ENCODE measurements at regions not wholly inside any gene's neighbourhood (a gene's known extent, or its start where the extent isn't known, plus 50 kb on each side); places are given as distances from the start of the nearest gene placed in this dataset.

GRCh38 chr1:84755216-84755615 lies 65.0 kb upstream of the SSX2IP start:
- TF ChIP-seq, protein P1, sequence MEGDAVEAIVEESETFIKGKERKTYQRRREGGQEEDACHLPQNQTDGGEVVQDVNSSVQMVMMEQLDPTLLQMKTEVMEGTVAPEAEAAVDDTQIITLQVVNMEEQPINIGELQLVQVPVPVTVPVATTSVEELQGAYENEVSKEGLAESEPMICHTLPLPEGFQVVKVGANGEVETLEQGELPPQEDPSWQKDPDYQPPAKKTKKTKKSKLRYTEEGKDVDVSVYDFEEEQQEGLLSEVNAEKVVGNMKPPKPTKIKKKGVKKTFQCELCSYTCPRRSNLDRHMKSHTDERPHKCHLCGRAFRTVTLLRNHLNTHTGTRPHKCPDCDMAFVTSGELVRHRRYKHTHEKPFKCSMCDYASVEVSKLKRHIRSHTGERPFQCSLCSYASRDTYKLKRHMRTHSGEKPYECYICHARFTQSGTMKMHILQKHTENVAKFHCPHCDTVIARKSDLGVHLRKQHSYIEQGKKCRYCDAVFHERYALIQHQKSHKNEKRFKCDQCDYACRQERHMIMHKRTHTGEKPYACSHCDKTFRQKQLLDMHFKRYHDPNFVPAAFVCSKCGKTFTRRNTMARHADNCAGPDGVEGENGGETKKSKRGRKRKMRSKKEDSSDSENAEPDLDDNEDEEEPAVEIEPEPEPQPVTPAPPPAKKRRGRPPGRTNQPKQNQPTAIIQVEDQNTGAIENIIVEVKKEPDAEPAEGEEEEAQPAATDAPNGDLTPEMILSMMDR (IDR thresholded peaks at IDR 0.05; ENCODE audit: unreplicated experiment in 3 of 3) = no peak
- Mint-ChIP-seq H3K27ac (no peak overlapping the region), H3K27me3 (ENCODE audit: low read depth) (peaks cover 4% of the 10 kb centered on the region), H3K9me3 (no peaks in the 10 kb centered on the region), H3K4me3 (no peak overlapping the region), H3K4me1 (peaks cover 4% of the 10 kb centered on the region), H3K36me3 (ENCODE audit: low read depth) (no peaks in the 10 kb centered on the region)

DNA sequence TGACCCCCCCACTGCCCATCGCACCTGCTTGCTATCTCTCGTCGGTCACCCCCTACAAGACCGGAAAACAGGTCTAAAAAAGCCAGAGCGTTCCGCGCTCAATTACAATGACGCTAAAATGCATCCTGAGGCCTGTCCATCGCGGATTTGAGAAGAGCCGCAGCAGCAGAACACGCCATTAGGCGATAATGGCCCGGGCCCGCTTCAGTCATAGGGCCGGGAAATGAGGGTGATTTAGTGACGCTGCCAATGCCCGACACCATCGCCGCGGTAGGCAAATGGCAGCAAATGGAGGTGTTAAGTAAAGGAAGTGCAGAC lies 64.1 kb upstream of the SSX2IP start:
- Mint-ChIP-seq H3K27ac (no peak overlapping the region), H3K36me3 (ENCODE audit: low read depth) (no peaks in the 10 kb centered on the region), H3K4me1 (peaks cover 4% of the 10 kb centered on the region), H3K9me3 (no peaks in the 10 kb centered on the region), H3K4me3 (no peak overlapping the region), H3K27me3 (ENCODE audit: low read depth) (no peaks in the 10 kb centered on the region)
- TF ChIP-seq, protein P1 (IDR thresholded peaks at IDR 0.05; ENCODE audit: unreplicated experiment in 3 of 3) = no peak

DNA sequence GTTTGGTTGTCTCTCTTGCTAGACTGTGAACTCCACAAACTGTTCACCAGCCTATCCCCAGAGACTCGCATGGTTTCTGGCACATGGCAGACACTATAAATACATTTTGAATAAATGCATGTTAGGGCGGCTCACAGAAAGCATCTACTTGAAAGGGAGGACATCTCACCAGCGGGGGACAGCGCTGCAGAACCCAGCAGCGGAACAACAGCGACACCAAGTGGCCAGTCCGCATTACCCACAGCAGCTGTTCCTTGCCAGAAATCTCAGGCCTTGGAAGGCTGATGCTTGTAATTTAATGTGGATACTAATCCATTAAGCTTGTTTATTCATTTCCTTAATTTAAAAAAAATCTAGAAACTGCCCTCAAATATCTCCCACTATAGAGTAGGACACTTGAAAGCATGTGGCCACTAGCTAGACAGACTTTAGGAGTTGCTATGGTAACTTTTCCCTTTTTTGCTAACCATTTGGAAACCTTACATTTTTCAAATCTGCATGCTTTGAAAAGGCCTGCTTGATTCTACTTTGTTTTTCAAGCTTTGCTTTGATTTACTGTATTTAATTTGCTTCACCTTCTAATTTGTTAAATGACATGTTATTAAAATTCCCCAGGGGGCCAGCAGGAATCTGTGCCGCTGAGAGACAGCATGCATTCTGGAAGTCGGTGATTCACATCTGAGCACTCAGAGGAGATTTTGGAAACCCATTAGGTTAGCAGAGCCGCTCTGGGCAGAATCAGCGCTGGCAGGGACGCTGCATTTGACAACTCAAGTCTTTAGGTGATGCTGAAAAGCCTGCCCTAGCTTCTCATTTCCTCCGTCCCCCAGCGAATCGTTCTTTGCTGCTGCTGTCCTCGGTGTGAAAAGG lies 63.5 kb upstream of the SSX2IP start:
- H3K4me3 Mint-ChIP-seq = no peak overlapping the region
- peak overlapping the region in 1 of 3 experiments; percentile 16 for H3K27ac Mint-ChIP-seq
- peaks cover 4% of the 10 kb centered on the region for H3K4me1 Mint-ChIP-seq
- H3K27me3 Mint-ChIP-seq (ENCODE audit: low read depth) = no peaks in the 10 kb centered on the region
- H3K9me3 Mint-ChIP-seq = no peaks in the 10 kb centered on the region
- TF ChIP-seq, protein P1 (IDR thresholded peaks at IDR 0.05; ENCODE audit: unreplicated experiment in 3 of 3) = peak; percentile 97
- H3K36me3 Mint-ChIP-seq (ENCODE audit: low read depth) = no peaks in the 10 kb centered on the region

DNA sequence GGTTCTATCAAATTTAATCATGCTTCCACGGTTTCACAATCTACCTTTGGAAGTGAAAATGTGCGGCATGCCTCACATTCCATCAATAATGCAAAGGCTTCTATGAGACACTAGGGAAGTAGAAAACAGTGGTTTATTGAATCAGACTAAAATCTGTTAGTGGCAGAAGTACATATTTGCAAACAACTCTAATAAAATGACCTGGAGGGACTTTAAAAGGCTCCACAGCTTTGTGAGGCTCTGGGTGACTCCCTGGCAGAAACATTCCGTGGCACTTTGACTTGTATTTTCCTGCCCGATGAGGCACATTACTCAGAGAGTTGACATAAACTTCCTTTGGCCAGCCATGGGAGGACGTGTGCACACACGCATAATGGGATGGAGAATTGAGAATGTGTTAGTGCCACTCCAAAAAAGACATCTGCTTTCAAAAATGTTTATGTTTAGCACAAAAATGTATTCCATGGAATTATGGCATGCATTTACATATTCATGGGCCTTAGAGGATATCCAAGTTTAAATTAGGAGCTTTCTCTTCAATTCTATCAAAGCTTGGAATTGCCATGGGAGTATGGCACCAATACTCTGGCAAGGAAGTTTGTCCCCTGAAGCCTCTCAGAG lies 60.0 kb upstream of the SSX2IP start:
- Mint-ChIP-seq H3K36me3 (ENCODE audit: low read depth) (no peaks in the 10 kb centered on the region), H3K27ac (no peak overlapping the region), H3K4me1 (peaks cover 4% of the 10 kb centered on the region), H3K27me3 (ENCODE audit: low read depth) (no peaks in the 10 kb centered on the region), H3K9me3 (no peaks in the 10 kb centered on the region), H3K4me3 (no peak overlapping the region)
- TF ChIP-seq, protein P1 (IDR thresholded peaks at IDR 0.05; ENCODE audit: unreplicated experiment in 3 of 3) = no peak

- TF ChIP-seq, protein P1 (IDR thresholded peaks at IDR 0.05; ENCODE audit: unreplicated experiment in 3 of 3) = no peak
- H3K4me3 Mint-ChIP-seq = no peak overlapping the region
- H3K9me3 Mint-ChIP-seq = no peaks in the 10 kb centered on the region
- no peaks in the 10 kb centered on the region for H3K27me3 Mint-ChIP-seq (ENCODE audit: low read depth)
- H3K4me1 Mint-ChIP-seq = peaks cover 4% of the 10 kb centered on the region
- no peak overlapping the region for H3K27ac Mint-ChIP-seq
- no peaks in the 10 kb centered on the region for H3K36me3 Mint-ChIP-seq (ENCODE audit: low read depth)
These were observed 59.2 kb upstream of the SSX2IP start for GRCh38 chr1:84749427-84749826.
